Activated gamma-delta T cell (primary cell): ENCODE measurements at regions not wholly inside any gene's neighbourhood (a gene's known extent, or its start where the extent isn't known, plus 50 kb on each side); places are given as distances from the start of the nearest gene placed in this dataset.
"Not testable (repeated sequence)": the region's sequence is repeated elsewhere in the genome, so short reads cannot be mapped to it uniquely, and the experiment has no call there.

Experiments used
- DNase-seq: peaks from one replicate; lab custom pipeline; 2025; lab: John Stamatoyannopoulos, UW

DNA sequence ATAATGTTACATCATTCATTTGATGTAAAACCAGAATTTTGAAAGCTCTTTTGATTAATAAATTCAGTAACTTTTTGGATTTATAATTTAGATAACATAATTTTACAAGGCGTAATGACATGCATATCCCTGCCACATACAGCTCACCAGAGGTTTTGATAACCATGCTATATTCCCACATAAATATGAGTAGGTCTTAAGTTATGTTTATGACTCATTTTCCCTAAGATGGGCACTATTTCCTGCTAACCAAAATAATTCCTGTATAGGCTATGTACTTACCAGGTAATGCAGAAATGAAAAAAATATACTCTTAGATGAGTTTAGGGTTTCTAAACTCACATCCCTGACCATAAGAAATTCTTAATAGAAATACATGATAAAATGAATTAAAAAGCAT, 93.9 kb upstream of the EDIL3 start:
- DNase-seq, result no peak

DNA sequence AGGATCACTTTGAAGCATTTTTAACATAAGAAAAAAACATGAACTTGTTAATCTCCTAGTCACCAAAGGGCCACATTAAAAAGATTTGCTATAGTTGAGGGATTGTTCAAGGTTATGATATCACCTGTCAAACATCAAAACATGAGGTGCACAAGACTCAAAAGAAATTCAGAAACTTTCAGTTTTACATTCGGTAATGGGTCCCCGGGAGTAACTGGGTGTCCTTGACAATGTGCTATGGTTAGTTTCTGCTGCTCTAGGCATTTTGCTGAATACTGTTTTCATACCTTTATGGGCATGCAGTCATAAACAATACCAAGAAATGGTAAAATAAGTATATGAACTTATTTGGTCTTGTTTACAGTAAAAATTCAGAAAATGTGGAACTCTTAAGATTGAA, 92.8 kb upstream of the EDIL3 start:
- DNase-seq, result no peak

DNA sequence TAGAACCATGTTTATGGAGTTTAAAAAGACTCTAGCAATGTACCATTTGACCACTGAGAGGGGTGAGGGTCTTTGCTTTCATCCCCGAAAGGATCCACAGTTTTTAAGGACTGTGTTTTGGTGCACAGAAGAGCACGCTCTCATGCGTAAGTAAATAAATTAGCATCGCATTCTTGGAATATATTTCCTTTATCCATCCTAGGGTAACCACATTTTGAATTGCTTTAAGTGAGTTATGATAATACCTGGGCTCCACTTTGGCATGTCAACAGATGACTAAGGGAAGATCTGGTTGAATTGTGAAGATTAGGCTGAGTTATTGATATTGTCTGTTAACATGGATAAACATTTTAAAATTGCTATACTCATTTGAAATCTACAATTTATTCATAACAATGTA, 89.4 kb upstream of the EDIL3 start:
- no peak for DNase-seq

DNA sequence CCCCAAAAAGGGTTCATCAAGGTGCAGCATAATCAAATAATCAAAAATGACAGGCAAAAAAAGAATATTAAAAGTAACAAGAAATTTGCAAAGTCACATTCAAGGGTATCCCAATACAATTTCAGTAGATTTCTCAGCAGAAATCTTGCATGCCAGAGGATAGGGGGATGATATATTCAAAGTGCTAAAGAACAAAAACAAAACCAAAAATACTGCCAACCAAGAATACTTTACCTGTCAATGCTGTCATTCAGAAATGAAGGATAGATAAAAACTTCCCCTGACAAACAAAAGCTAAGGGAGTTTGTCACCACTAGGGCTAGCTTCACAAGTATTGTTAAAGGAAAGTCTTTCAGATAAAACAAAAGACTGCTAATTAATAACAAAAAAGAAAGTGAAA, 68.7 kb upstream of the EDIL3 start:
- DNase-seq, result no peak

DNA sequence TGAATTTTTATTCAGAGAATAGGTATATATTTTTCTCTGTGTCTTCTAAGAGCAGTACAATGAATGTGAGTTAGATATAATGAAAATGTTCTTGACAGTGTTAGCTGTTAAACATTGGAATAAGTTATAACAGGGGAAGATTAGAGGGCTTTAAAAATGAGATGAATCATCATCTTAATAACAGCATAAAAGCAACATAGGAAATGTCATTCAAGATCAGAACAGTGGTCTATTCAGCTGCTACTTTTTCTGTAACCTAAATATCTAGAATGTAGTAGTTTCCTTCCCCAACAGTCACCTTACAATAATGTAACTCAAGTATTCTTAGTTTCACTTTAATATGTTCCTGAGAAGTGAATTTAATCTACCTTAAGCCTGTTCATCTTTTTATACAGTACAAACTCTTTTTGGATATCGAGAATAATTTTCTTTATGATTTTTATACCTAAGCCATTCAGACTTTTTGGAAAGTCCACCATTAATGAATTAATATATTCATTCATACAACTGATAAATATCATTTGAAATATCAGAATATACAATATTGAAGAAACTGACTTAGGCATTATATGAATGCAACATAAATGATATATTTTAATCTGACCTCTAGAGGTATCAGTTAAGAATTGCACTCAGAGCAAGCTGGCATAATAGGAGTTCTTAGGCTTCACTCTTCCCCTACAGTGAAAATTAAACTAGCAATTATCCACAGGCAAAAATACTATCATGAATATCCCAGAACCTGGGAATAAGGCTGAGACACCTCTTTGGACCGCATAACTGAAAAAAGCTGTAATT, 66.1 kb upstream of the EDIL3 start:
- no peak for DNase-seq

DNA sequence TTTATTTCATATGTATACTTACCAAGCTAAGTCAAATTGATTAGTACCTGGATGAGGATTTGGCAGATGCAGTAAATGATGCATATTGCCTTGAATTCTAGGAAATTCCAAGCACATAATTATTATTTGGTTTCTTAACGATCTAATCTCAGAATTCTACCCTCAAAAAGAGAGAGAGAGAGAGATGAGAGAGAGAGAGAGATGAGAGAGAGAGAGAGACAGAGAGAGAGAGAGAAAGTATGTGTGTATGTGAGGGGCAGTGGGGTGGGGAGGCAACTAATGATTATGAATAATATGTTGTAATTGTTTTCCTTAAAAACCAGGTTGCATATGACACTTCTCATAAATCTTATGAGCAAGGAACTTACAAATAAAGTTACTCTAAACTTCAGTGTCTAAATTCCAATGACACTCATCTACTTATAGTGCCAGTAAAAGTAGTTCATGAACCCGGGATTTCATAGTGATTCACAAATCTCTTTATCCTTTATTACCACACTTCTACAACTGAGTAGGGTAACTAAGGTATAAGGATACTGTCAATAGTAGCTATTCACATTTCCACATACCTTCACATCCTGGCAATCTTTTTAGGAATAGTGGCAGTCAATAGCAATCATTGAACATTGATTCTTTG, 60.5 kb upstream of the EDIL3 start:
- DNase-seq, result no peak

DNA sequence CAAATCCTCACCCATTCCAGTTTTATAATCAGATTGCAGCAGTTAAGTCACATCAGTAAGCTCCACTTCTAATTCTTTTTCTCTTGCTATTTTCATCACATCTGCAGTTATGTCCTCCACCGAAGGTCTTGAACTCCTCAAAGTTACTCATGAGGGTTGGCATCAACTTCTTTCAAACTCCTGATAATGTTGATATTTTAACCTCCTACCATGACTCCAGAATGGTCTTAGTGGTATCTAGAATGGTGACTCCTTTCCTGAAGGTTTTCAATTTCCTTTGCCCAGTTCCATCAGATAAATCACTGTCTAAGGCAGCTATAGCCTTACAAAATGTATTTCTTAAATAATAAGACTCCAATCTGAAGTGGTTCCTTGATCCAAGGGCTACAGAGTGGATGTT, 53.8 kb upstream of the EDIL3 start:
- no peak for DNase-seq

DNA sequence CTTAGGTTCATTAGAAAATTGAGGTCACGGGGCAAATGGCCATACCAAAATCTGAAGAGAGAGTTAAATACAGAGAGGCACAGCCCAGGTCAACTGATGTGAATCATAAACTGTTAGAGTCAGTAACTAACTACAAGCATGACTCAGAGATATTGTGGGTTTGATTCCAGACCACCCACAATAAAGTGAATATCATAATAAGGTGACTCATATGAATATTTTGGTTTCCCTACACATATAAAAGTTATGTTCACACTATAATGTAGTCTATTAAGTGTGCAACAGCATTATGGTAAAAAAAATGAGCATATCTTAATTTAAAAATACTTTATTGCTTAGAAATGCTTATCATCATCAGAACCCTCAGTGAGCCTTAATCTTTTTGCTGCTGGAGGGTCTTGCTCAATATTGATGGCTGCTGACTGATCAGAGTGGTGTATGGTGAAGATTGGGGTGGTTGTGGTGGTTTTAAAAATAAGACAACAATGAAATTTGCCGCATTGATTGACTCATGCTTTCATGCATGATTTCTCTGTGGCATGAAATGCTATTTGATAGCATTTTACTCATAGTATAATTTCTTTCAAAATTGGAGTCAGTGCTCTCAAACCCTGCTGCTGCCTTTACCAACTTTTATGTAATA, 53.1 kb upstream of the EDIL3 start:
- no peak for DNase-seq

DNA sequence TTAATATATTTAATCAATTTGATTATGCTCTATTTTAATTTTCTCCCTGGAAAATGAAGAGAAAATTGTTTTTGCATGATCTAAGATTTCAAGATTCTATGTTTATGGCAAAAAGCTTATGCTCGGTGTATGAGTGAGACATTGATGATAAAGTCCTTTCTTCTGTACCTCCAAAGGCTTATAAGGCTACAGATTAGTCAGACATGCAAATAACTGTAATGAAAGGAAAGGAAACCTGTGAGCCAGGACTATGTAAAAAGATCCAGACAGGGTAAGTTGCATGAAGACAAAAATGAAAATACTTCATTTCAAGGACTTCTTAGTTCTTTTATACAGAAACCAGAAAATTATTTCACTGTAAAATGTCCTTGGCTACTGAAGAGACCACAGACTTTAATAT, 52.2 kb upstream of the EDIL3 start:
- no peak for DNase-seq

DNA sequence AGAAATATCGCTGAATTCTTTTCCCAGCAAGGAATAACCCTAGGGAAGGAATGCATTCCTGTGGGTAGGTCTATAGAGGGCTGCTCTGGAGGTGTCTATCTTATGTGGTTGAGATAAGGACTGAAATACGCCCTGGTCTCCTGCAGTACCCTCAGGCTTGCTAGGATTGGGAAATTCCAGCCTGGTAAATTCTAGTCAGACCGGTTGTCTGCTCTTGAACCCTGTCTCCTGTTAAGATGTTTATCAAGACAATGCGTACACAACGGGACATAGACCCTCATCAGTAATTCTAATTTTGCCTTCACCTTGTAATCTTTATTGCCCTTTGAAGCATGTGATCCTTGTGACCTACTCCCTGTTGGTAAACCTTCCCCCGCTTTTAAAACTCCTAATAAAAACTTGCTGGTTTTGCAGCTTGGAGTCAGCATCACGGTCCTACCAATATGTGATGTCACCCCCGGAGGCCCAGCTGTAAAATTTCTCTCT, 51.2 kb upstream of the EDIL3 start:
- DNase-seq, result not testable (repeated sequence)
